Body of pancreas (tissue), 4 donors: ENCODE measurements at regions not wholly inside any gene's neighbourhood (a gene's known extent, or its start where the extent isn't known, plus 50 kb on each side); places are given as distances from the start of the nearest gene placed in this dataset.

Source experiments
- CTCF ChIP-seq, 7 experiments: fragments of 450-650 bp in 4 of 7; fragments of 200-600 bp in 3 of 7; sonication (generic) in 3 of 7; IDR thresholded peaks; one replicate each; pipeline ENCODE4 v1.5.1; 2016 to 2019; ENCODE audit warnings: antibody characterized with exemption in 7 of 7
- POLR2A ChIP-seq, 3 donors: fragments of 450-650 bp; IDR thresholded peaks; one replicate each; pipeline ENCODE4 v1.6.1; 2016; ENCODE audit warnings: antibody characterized with exemption in 3 of 3, mild to moderate bottlenecking in 2 of 3

DNA sequence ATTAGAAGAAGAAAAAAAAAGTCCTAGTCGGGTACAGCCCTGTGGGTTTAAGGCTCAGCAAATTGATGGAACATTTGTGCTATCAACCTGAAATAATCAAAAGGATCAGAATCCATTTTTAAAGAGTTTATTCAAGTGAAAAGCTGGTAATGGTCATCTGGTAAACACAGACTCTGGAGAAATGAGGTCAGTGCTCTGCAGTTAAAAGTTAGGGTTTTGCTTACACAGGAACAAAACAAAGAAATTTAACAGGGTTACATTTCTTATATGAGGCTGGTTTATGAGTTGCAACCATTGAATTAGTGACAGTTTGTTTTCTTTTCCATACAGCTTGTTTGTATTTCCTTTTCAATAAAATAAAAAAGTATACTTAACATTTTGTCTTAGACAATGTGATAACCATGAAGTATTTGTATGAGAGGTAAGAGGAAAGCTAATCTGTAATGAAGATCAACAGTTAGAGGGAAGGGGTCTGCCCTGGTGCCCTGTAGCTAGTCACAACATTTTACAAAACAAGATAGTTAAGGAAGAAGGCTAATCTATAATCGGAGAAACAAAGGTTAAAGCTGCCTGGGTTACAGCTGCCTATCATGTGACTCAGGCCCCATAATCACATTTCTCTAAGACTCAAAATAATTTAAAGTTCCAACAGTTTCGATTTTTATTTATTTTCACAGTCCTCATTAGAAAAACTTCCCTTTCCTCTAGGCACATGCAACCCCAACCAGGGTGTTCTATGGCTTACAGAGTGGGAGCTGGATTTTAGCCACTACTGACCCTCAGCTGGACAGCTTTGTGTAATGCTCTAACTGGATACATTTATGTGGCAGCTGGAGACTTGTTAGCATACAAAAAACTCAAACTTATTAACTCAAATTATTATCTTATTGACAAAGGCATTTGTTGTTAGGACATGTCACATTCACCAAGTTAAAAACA, 98.1 kb upstream of the ACP3 start:
- no peak for TF ChIP-seq POLR2A (IDR thresholded peaks at IDR 0.05)
- no peak for TF ChIP-seq CTCF (IDR thresholded peaks at IDR 0.05)
